Uterus (tissue), 2 donors: ENCODE measurements at regions not wholly inside any gene's neighbourhood (a gene's known extent, or its start where the extent isn't known, plus 50 kb on each side); places are given as distances from the start of the nearest gene placed in this dataset.

Experiments used
- CTCF ChIP-seq, 4 experiments: fragments of 200-600 bp in 2 of 4; fragments of 450-650 bp in 2 of 4; sonication (generic) in 2 of 4; IDR thresholded peaks; one replicate each; pipeline ENCODE4 v1.5.1; 2016 to 2019; ENCODE audit warnings: antibody characterized with exemption in 4 of 4, mild to moderate bottlenecking in 2 of 4, moderate library complexity in 1 of 4
- POLR2A ChIP-seq, 2 donors: fragments of 450-650 bp; IDR thresholded peaks; one replicate each; pipeline ENCODE4 v1.6.1; 2016; ENCODE audit warnings: antibody characterized with exemption in 2 of 2, mild to moderate bottlenecking in 1 of 2, moderate library complexity in 1 of 2

GRCh38 chrX:43456063-43456462 lies 200.0 kb upstream of the MAOA start:
- TF ChIP-seq CTCF (IDR thresholded peaks at IDR 0.05), result no peak
- no peak for TF ChIP-seq POLR2A (IDR thresholded peaks at IDR 0.05)
